ENCODE measurements at regions not wholly inside any gene's neighbourhood (a gene's known extent, or its start where the extent isn't known, plus 50 kb on each side); places are given as distances from the start of the nearest gene placed in this dataset.

GRCh38 chr20:37624963-37625362 is 68.9 kb upstream of the CTNNBL1 start:
- TF ChIP-seq CTCF (IDR thresholded peaks at IDR 0.05; ENCODE audit: poor library complexity) = no peak
- TF ChIP-seq EZH2phosphoT487 (IDR thresholded peaks at IDR 0.05; ENCODE audit: low read depth, severe bottlenecking, unreplicated experiment) = no peak
- no peak for TF ChIP-seq EZH2 (IDR thresholded peaks at IDR 0.05; ENCODE audit: borderline replicate concordance)
